Body of pancreas (tissue), 4 donors: ENCODE measurements at regions not wholly inside any gene's neighbourhood (a gene's known extent, or its start where the extent isn't known, plus 50 kb on each side); places are given as distances from the start of the nearest gene placed in this dataset.

Source experiments
- ATAC-seq: fragments of 150-250 bp; one replicate; pipeline ENCODE4 v1.9.1; 2016
- DNase-seq, 4 donors: peaks; one replicate each; pipeline ENCODE4 v3.0.0-alpha.2; 2019
- H3K27ac ChIP-seq, 4 donors: fragments of 200-600 bp; sonication (generic); 1 replicate in 3 of 4; 2 replicates in 1 of 4; pipeline versions ENCODE4 v1.5.1 to v1.6.1; 2016 to 2019; ENCODE audit warnings: mild to moderate bottlenecking in 1 of 4, mixed read lengths in 1 of 4, moderate library complexity in 1 of 4
- H3K27me3 ChIP-seq, 2 donors: fragments of 200-600 bp; sonication (generic); one replicate each; pipeline ENCODE4 v1.6.0; 2016; ENCODE audit warnings: mild to moderate bottlenecking in 1 of 2
- H3K36me3 ChIP-seq, 2 donors: fragments of 200-600 bp; sonication (generic); replicated peaks in 1 of 2; 2 replicates each; pipeline ENCODE4 v1.5.1; 2016; ENCODE audit warnings: low read depth in 2 of 2; ENCODE audit not compliant: insufficient read depth in 1 of 2
- H3K4me1 ChIP-seq: fragments of 200-600 bp; sonication (generic); one replicate; pipeline ENCODE4 v1.6.0; 2016
- H3K4me3 ChIP-seq, 2 donors: fragments of 200-600 bp; sonication (generic); 1 replicate in 1 of 2; 2 replicates in 1 of 2; pipeline ENCODE4 v1.5.1; 2016 to 2019
- H3K9me3 ChIP-seq, 3 donors: fragments of 200-600 bp; sonication (generic); 1 replicate in 2 of 3; 2 replicates in 1 of 3; pipeline ENCODE4 v1.5.1; 2016
- CTCF ChIP-seq, 7 experiments: fragments of 450-650 bp in 4 of 7; fragments of 200-600 bp in 3 of 7; sonication (generic) in 3 of 7; IDR thresholded peaks; one replicate each; pipeline ENCODE4 v1.5.1; 2016 to 2019; ENCODE audit warnings: antibody characterized with exemption in 7 of 7
- POLR2A ChIP-seq, 3 donors: fragments of 450-650 bp; IDR thresholded peaks; one replicate each; pipeline ENCODE4 v1.6.1; 2016; ENCODE audit warnings: antibody characterized with exemption in 3 of 3, mild to moderate bottlenecking in 2 of 3
- WGBS, 2 donors: methylation state at CpG; one replicate each; pipeline ENCODE4 v1.1.5; 2017; 5-methylcytosine and 5-hydroxymethylcytosine counted together
- intact Hi-C: fragments of 100-400 bp; cut with DNase I; formaldehyde crosslinking; loops from one replicate; pipeline ENCODE4 v1.15.1; 2023

- Histone ChIP-seq H3K9me3 (no peaks in the 10 kb centered on the region), H3K4me3 (no peak overlapping the region), H3K4me1 (peaks cover 8% of the 10 kb centered on the region), H3K27me3 (no peaks in the 10 kb centered on the region), H3K36me3 (no peaks in the 10 kb centered on the region), H3K27ac (no peak overlapping the region)
- DNase-seq = no peak
- intact Hi-C loops = no loop called here
- TF ChIP-seq CTCF (IDR thresholded peaks at IDR 0.05) (no peak), POLR2A (IDR thresholded peaks at IDR 0.05) (no peak)
- WGBS, 2 donors = 71 to 75% methylated on average over 2 of the region's 2 CpGs
- ATAC-seq = no peak
Measured at GRCh38 chr12:85639834-85640233, 196.4 kb downstream of the RASSF9 start.

GRCh38 chr12:85641796-85642195 is 194.4 kb downstream of the RASSF9 start:
- WGBS, 2 donors = 59 to 68% methylated on average over 2 of the region's 2 CpGs
- peaks cover 12% of the 10 kb centered on the region for H3K4me1 ChIP-seq
- TF ChIP-seq POLR2A (IDR thresholded peaks at IDR 0.05) = no peak
- DNase-seq (no peak), ATAC-seq (no peak)
- intact Hi-C loops = no loop called here
- H3K4me3 ChIP-seq = no peak overlapping the region
- H3K27ac ChIP-seq = no peak overlapping the region
- no peaks in the 10 kb centered on the region for H3K27me3 ChIP-seq
- H3K9me3 ChIP-seq = no peaks in the 10 kb centered on the region
- no peaks in the 10 kb centered on the region for H3K36me3 ChIP-seq

GRCh38 chr12:85642288-85642687 is 193.9 kb downstream of the RASSF9 start:
- DNase-seq = no peak
- TF ChIP-seq CTCF (IDR thresholded peaks at IDR 0.05) (no peak), POLR2A (IDR thresholded peaks at IDR 0.05) (no peak)
- Histone ChIP-seq H3K9me3 (no peaks in the 10 kb centered on the region), H3K27ac (no peak overlapping the region), H3K4me1 (peaks cover 12% of the 10 kb centered on the region), H3K4me3 (no peak overlapping the region), H3K36me3 (no peaks in the 10 kb centered on the region), H3K27me3 (no peaks in the 10 kb centered on the region)
- WGBS, 2 donors = 86 to 93% methylated on average over 2 of the region's 2 CpGs
- ATAC-seq = no peak
- intact Hi-C loops = no loop called here

- H3K36me3 ChIP-seq = no peaks in the 10 kb centered on the region
- 77 to 85% methylated on average over 5 of the region's 5 CpGs for WGBS, 2 donors
- no peak overlapping the region for H3K4me3 ChIP-seq
- no peaks in the 10 kb centered on the region for H3K9me3 ChIP-seq
- peaks cover 12% of the 10 kb centered on the region for H3K4me1 ChIP-seq
- no peak for DNase-seq
- intact Hi-C loops = no loop called here
- TF ChIP-seq POLR2A (IDR thresholded peaks at IDR 0.05) (no peak), CTCF (IDR thresholded peaks at IDR 0.05) (no peak)
- H3K27ac ChIP-seq = no peak overlapping the region
- peaks cover 0 to 3% of the 10 kb centered on the region in 2 donors for H3K27me3 ChIP-seq
- no peak for ATAC-seq
Measured at GRCh38 chr12:85642808-85643207, 193.4 kb downstream of the RASSF9 start.

GRCh38 chr12:85644508-85644907 is 191.7 kb downstream of the RASSF9 start:
- TF ChIP-seq POLR2A (IDR thresholded peaks at IDR 0.05) (no peak), CTCF (IDR thresholded peaks at IDR 0.05) (no peak)

More at GRCh38 chr12:85644508-85644907, 191.7 kb downstream of the RASSF9 start:
- ATAC-seq (peak; percentile 59), DNase-seq (peak in 3 of 4 donors; percentile 10 to 41 (median 13))
- H3K4me3 ChIP-seq = no peak overlapping the region
- H3K4me1 ChIP-seq = peaks cover 12% of the 10 kb centered on the region
- no peaks in the 10 kb centered on the region for H3K9me3 ChIP-seq
- no peaks in the 10 kb centered on the region for H3K36me3 ChIP-seq
- peaks cover 0 to 3% of the 10 kb centered on the region in 2 donors for H3K27me3 ChIP-seq
- WGBS, 2 donors = 19 to 28% methylated on average over 3 of the region's 3 CpGs
- peak overlapping the region in 1 of 4 donors; percentile 0 for H3K27ac ChIP-seq
- intact Hi-C loops = no loop called here
